Ovary (tissue), 3 donors: ENCODE measurements at regions not wholly inside any gene's neighbourhood (a gene's known extent, or its start where the extent isn't known, plus 50 kb on each side); places are given as distances from the start of the nearest gene placed in this dataset.

ENCODE experiments used
- EP300 ChIP-seq: sonication (generic); formaldehyde crosslinking; IDR thresholded peaks from one replicate; pipeline ENCODE4 v1.6.1; 2017; ENCODE audit warnings: antibody characterized with exemption
- POLR2A ChIP-seq: fragments of 450-650 bp; IDR thresholded peaks from one replicate; pipeline ENCODE4 v1.6.1; 2017; ENCODE audit warnings: antibody characterized with exemption, mild to moderate bottlenecking, moderate library complexity
- TF ChIP-seq, protein P1 (sequence below), 3 donors: fragments of 450-650 bp in 2 of 3; fragments of 200-600 bp in 1 of 3; IDR thresholded peaks; one replicate each; pipeline versions ENCODE4 v1.5.1 to v1.8.0; 2016 to 2022; ENCODE audit warnings: antibody characterized with exemption in 3 of 3, mild to moderate bottlenecking in 1 of 3
- donor health status: DM: no; HTN: no; CAD: no.

DNA sequence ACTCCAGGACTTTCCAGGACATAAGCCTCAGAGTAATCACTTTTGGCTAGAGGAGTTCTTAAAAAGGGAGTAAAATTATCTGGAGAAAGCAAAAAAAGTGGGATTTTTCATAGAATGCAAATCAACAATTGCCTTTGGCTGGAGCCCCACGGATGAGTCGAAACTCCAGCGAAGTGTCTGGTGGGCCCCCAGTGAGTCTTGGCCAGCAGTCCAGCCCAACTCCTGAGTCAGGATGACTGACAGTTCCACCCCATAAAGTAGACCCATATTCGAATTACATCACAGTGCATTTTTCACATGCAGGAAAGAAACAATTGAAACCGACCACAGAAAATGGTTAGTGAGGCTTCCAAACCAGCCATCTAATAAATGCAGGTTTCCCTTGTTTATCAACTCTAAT lies 265.7 kb downstream of the BCL11B start:
- TF ChIP-seq, protein P1, sequence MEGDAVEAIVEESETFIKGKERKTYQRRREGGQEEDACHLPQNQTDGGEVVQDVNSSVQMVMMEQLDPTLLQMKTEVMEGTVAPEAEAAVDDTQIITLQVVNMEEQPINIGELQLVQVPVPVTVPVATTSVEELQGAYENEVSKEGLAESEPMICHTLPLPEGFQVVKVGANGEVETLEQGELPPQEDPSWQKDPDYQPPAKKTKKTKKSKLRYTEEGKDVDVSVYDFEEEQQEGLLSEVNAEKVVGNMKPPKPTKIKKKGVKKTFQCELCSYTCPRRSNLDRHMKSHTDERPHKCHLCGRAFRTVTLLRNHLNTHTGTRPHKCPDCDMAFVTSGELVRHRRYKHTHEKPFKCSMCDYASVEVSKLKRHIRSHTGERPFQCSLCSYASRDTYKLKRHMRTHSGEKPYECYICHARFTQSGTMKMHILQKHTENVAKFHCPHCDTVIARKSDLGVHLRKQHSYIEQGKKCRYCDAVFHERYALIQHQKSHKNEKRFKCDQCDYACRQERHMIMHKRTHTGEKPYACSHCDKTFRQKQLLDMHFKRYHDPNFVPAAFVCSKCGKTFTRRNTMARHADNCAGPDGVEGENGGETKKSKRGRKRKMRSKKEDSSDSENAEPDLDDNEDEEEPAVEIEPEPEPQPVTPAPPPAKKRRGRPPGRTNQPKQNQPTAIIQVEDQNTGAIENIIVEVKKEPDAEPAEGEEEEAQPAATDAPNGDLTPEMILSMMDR (IDR thresholded peaks at IDR 0.05): no peak
- no peak for TF ChIP-seq POLR2A
- no peak for TF ChIP-seq EP300
